ENCODE measurements at regions not wholly inside any gene's neighbourhood (a gene's known extent, or its start where the extent isn't known, plus 50 kb on each side); places are given as distances from the start of the nearest gene placed in this dataset.
"Not testable (repeated sequence)": the region's sequence is repeated elsewhere in the genome, so short reads cannot be mapped to it uniquely, and the experiment has no call there.

- no peak for DNase-seq
Measured at GRCh38 chr7:114812570-114812969, 109.3 kb upstream of the MDFIC start.

- DNase-seq: no peak
Measured at GRCh38 chr7:114813624-114814023, 108.3 kb upstream of the MDFIC start.

GRCh38 chr7:114817036-114817435 is 104.9 kb upstream of the MDFIC start:
- not testable (repeated sequence) for DNase-seq

GRCh38 chr7:114818501-114818900 is 103.4 kb upstream of the MDFIC start:
- DNase-seq: no peak

- DNase-seq: peak in 2 of 4 experiments; percentile 7 to 9
Measured at GRCh38 chr7:114819616-114820362, 102.1 kb upstream of the MDFIC start.

GRCh38 chr7:114821030-114821900 is 100.6 kb upstream of the MDFIC start:
- DNase-seq: no peak

- no peak for DNase-seq
Measured at GRCh38 chr7:114822131-114822530, 99.8 kb upstream of the MDFIC start.

- no peak for DNase-seq
Measured at GRCh38 chr7:114822844-114823243, 99.0 kb upstream of the MDFIC start.

GRCh38 chr7:114823290-114823689 is 98.6 kb upstream of the MDFIC start:
- no peak for DNase-seq

- DNase-seq: no peak
Measured at GRCh38 chr7:114825423-114825951, 96.4 kb upstream of the MDFIC start.

- DNase-seq: no peak
Measured at GRCh38 chr7:114830952-114831351, 90.9 kb upstream of the MDFIC start.

- no peak for DNase-seq
Measured at GRCh38 chr7:114832906-114833595, 88.8 kb upstream of the MDFIC start.

GRCh38 chr7:114835303-114835702 is 86.6 kb upstream of the MDFIC start:
- no peak for DNase-seq

GRCh38 chr7:114835861-114836260 is 86.0 kb upstream of the MDFIC start:
- no peak for DNase-seq

GRCh38 chr7:114842551-114843065 is 79.3 kb upstream of the MDFIC start:
- no peak for DNase-seq

- DNase-seq: no peak
Measured at GRCh38 chr7:114843102-114843501, 78.8 kb upstream of the MDFIC start.

GRCh38 chr7:114851406-114852061 is 70.4 kb upstream of the MDFIC start:
- peak in 1 of 4 experiments; percentile 4 for DNase-seq

GRCh38 chr7:114852293-114852692 is 69.6 kb upstream of the MDFIC start:
- no peak for DNase-seq

GRCh38 chr7:114853189-114853588 is 68.7 kb upstream of the MDFIC start:
- DNase-seq: no peak

- no peak for DNase-seq
Measured at GRCh38 chr7:114854369-114854768, 67.5 kb upstream of the MDFIC start.

- DNase-seq: no peak
Measured at GRCh38 chr7:114856625-114857024, 65.3 kb upstream of the MDFIC start.

- DNase-seq: peak in 1 of 4 experiments; percentile 8
Measured at GRCh38 chr7:114857605-114858004, 64.3 kb upstream of the MDFIC start.

Data from suppressor macrophage (primary cell).